ENCODE measurements at regions not wholly inside any gene's neighbourhood (a gene's known extent, or its start where the extent isn't known, plus 50 kb on each side); places are given as distances from the start of the nearest gene placed in this dataset.

GRCh38 chr9:108392877-108393276, 462.9 kb downstream of the ACTL7B start:
- TF ChIP-seq CTCF (conservative IDR thresholded peaks at IDR 0.05), result no peak
- no peak overlapping the region for H3K27ac ChIP-seq

GRCh38 chr9:108389056-108389455, 466.7 kb downstream of the ACTL7B start:
- TF ChIP-seq CTCF (conservative IDR thresholded peaks at IDR 0.05), result no peak
- no peak overlapping the region for H3K27ac ChIP-seq

GRCh38 chr9:108386859-108387384, 468.9 kb downstream of the ACTL7B start:
- no peak overlapping the region for H3K27ac ChIP-seq
- no peak for TF ChIP-seq CTCF (conservative IDR thresholded peaks at IDR 0.05)

DNA sequence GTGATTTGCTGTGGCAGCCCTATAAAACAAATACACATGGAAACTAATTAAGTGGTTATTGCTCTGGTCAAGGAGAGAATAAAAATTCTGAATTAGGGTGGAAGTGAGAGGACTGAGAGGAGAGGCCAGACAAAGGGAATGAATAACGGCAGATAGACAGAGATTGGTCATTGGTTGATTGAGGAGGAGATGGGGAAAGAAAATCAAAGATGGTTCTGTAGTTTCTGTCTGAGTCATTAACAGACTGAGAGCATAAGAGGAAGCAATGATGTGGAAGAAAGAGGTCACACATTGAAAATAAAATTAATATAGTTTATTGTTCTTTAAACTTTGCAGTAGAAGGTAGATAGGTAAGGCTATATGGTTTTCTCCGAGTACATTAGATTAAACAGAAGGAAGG, 469.8 kb downstream of the ACTL7B start:
- TF ChIP-seq CTCF (conservative IDR thresholded peaks at IDR 0.05), result no peak
- H3K27ac ChIP-seq, result no peak overlapping the region

GRCh38 chr9:108383796-108384195, 472.0 kb downstream of the ACTL7B start:
- TF ChIP-seq CTCF (conservative IDR thresholded peaks at IDR 0.05), result no peak
- no peak overlapping the region for H3K27ac ChIP-seq

DNA sequence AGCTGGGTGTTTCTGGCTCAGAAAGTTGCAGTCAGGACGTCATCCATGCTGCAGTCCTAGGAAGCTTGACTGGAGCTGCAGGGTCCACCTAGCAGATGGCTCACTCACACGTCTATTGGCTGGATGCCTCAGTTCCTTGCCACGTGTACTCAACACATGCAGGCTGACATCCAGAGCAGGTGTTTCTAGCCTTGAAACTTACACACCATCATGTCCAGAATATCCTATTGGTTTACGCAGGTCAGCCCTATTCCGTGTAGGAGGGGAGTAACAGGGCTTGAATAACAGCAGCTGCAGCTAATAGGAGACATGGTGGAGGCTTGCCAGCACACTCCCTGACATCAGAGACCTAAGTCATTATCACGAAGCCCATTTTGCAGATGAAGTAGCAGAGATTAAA, 473.5 kb downstream of the ACTL7B start:
- no peak overlapping the region for H3K27ac ChIP-seq
- TF ChIP-seq CTCF (conservative IDR thresholded peaks at IDR 0.05), result no peak

- no peak overlapping the region for H3K27ac ChIP-seq
- TF ChIP-seq CTCF (conservative IDR thresholded peaks at IDR 0.05), result no peak
Measured at GRCh38 chr9:108377881-108378280, 477.9 kb downstream of the ACTL7B start.
